HepG2 (cell line): ENCODE measurements at regions not wholly inside any gene's neighbourhood (a gene's known extent, or its start where the extent isn't known, plus 50 kb on each side); places are given as distances from the start of the nearest gene placed in this dataset.

Experiments used
- ATAC-seq: fragments of 200-7000 bp; cut with Tn5 transposase; 3 replicates; pipeline ENCODE4 v1.9.1; 2020; ENCODE audit warnings: mild to moderate bottlenecking, moderate library complexity
- BruUV-seq: library from RNA; stranded (reverse); fragments of 400-500 nt; replicated peaks from 2 replicates; lab custom pipeline; 2021; lab: Mats Ljungman, UMichigan
- CTCF ChIA-PET: fragments of 300-600 bp; formaldehyde crosslinking; extraction: SDS; loops from one replicate; lab custom pipeline; 2021; ENCODE audit warnings: low total read pairs, inconsistent platforms, low intra/inter-chr PET ratio; lab: Yijun Ruan, JAX
- POLR2A ChIA-PET: fragments of 350-600 bp; sonication (Branson Sonifier 250); formaldehyde crosslinking; loops from one replicate; lab custom pipeline; 2020; ENCODE audit warnings: antibody characterized with exemption, inconsistent platforms; lab: Yijun Ruan, JAX
- DNase-seq: peaks from one replicate; pipeline ENCODE4 v3.0.0-alpha.2; 2015; ENCODE audit warnings: low spot score
- FAIRE-seq: peaks from 3 replicates; lab custom pipeline; 2011; peaks lifted over from hg19 to GRCh38; lab: Jason Lieb, UNC
- H2AFZ ChIP-seq: one replicate; pipeline ENCODE4 v1.6.1; 2011; ENCODE audit warnings: low read length, inconsistent platforms
- H3K27ac ChIP-seq: fragments of 300-600 bp; 3 replicates; pipeline ENCODE4 v1.8.0; 2011; ENCODE audit warnings: mixed run types, mild to moderate bottlenecking, mixed read lengths, low read length, inconsistent platforms; ENCODE audit not compliant: insufficient read depth; ENCODE audit errors: extremely low read length
- H3K27me3 ChIP-seq, 2 experiments: fragments of 200-600 bp in 1 of 2; 2 replicates in 1 of 2; 3 replicates in 1 of 2; pipeline versions ENCODE4 v1.6.0 to v1.8.0; 2011; ENCODE audit warnings: low read length in 2 of 2, mild to moderate bottlenecking in 2 of 2, moderate library complexity in 2 of 2, inconsistent platforms in 1 of 2; ENCODE audit not compliant: insufficient read depth in 2 of 2, control insufficient read depth in 1 of 2
- H3K36me3 ChIP-seq, 2 experiments: fragments of 200-600 bp in 1 of 2; replicated peaks in 1 of 2; 2 replicates in 1 of 2; 3 replicates in 1 of 2; pipeline versions ENCODE4 v1.5.1 to v1.8.0; 2011; ENCODE audit warnings: low read length in 2 of 2, inconsistent platforms in 1 of 2; ENCODE audit not compliant: insufficient read depth in 2 of 2, control insufficient read depth in 1 of 2
- H3K4me1 ChIP-seq: 2 replicates; pipeline ENCODE4 v1.5.1; 2012; ENCODE audit warnings: low read length, inconsistent platforms; ENCODE audit not compliant: insufficient read depth
- H3K4me2 ChIP-seq: 2 replicates; pipeline ENCODE4 v1.6.0; 2011; ENCODE audit warnings: low read depth, low read length, inconsistent platforms
- H3K4me3 ChIP-seq, 3 experiments: fragments of 200-600 bp in 1 of 3; sonication (generic), shearing (Covaris generic) in 1 of 3; replicated peaks in 1 of 3; 2 replicates each; pipeline ENCODE4 v1.5.1; 2011 to 2016; ENCODE audit warnings: low read length in 3 of 3, inconsistent platforms in 2 of 3, low read depth in 2 of 3, mild to moderate bottlenecking in 2 of 3, control low read depth in 1 of 3, mixed read lengths in 1 of 3; ENCODE audit not compliant: insufficient read depth in 1 of 3
- H3K79me2 ChIP-seq: one replicate; pipeline ENCODE4 v1.6.1; 2011; ENCODE audit warnings: low read length, inconsistent platforms; ENCODE audit not compliant: insufficient read depth
- H3K9ac ChIP-seq: 2 replicates; pipeline ENCODE4 v1.6.0; 2011; ENCODE audit warnings: mild to moderate bottlenecking, low read depth, low read length, inconsistent platforms; ENCODE audit not compliant: insufficient read depth
- H3K9me3 ChIP-seq: 2 replicates; pipeline ENCODE4 v1.5.1; 2012; ENCODE audit warnings: mild to moderate bottlenecking, low read length
- H4K20me1 ChIP-seq: 2 replicates; pipeline ENCODE4 v1.6.0; 2011; ENCODE audit warnings: inconsistent platforms, mild to moderate bottlenecking, low read length, moderate library complexity; ENCODE audit not compliant: insufficient read depth
- DRAP1 ChIP-seq: IDR thresholded peaks from 2 replicates; pipeline ENCODE4 v1.6.1; 2016; ENCODE audit warnings: missing genetic modification reagents, missing compliant biosample characterization
- FOXP1 ChIP-seq, 2 experiments: fragments of 450-650 bp in 1 of 2; IDR thresholded peaks; 2 replicates each; pipeline ENCODE4 v1.6.1; 2017 to 2018; ENCODE audit warnings: antibody characterized with exemption in 1 of 2
- HOXA7 ChIP-seq: sonication (generic); formaldehyde crosslinking; IDR thresholded peaks from 2 replicates; pipeline ENCODE4 v1.8.1; 2022; ENCODE audit warnings: mild to moderate bottlenecking, missing genetic modification reagents, moderate library complexity
- NKX3-1 ChIP-seq: sonication (generic); formaldehyde crosslinking; IDR thresholded peaks from 2 replicates; pipeline ENCODE4 v1.5.0; 2020; ENCODE audit warnings: missing genetic modification reagents
- PRMT3 ChIP-seq: sonication (generic); formaldehyde crosslinking; IDR thresholded peaks from 2 replicates; pipeline ENCODE4 v1.8.1; 2022; ENCODE audit warnings: low read depth, mild to moderate bottlenecking, moderate library complexity, missing genetic modification reagents, borderline replicate concordance
- U2AF1 ChIP-seq: fragments of 200-400 bp; formaldehyde crosslinking; optimal IDR thresholded peaks from 2 replicates; pipeline ENCODE3; 2017; ENCODE audit warnings: mild to moderate bottlenecking, low read depth, low read length
- ZNF296 ChIP-seq: sonication (generic); formaldehyde crosslinking; conservative IDR thresholded peaks from 2 replicates; pipeline ENCODE4 v1.5.0; 2020; ENCODE audit warnings: mild to moderate bottlenecking, missing genetic modification reagents
- ZNF546 ChIP-seq: sonication (generic); formaldehyde crosslinking; conservative IDR thresholded peaks from 2 replicates; pipeline ENCODE4 v1.8.1; 2023; ENCODE audit warnings: mild to moderate bottlenecking, missing genetic modification reagents
- ZNF567 ChIP-seq: sonication (generic); formaldehyde crosslinking; IDR thresholded peaks from 2 replicates; pipeline ENCODE4 v1.8.1; 2023; ENCODE audit warnings: mild to moderate bottlenecking, missing genetic modification reagents, borderline replicate concordance
- ZNF639 ChIP-seq: conservative IDR thresholded peaks from 2 replicates; pipeline ENCODE4 v1.6.1; 2018; ENCODE audit warnings: missing genetic modification reagents
- ZNF879 ChIP-seq: sonication (generic); formaldehyde crosslinking; IDR thresholded peaks from 2 replicates; pipeline ENCODE4 v1.8.1; 2023; ENCODE audit warnings: missing genetic modification reagents
- ZSCAN25 ChIP-seq: sonication (generic); formaldehyde crosslinking; IDR thresholded peaks from 2 replicates; pipeline ENCODE4 v1.8.0; 2022; ENCODE audit warnings: mild to moderate bottlenecking, missing genetic modification reagents
- WGBS: methylation state at CpG from one replicate; pipeline ENCODE4 v1.1.6; 2017; ENCODE audit warnings: low lambda C conversion rate; 5-methylcytosine and 5-hydroxymethylcytosine counted together
- in situ Hi-C: cut with HindIII; loops from 2 replicates; pipeline ENCODE4 v1.10.0; 2017; ENCODE audit warnings: low pct_unique_long_range_greater_than_20kb; ENCODE audit not compliant: extremely low pct_ligation_motif_present
- intact Hi-C: fragments of 100-400 bp; cut with micrococcal nuclease; formaldehyde crosslinking; loops from one replicate; pipeline ENCODE4 v1.10.0; 2022; ENCODE audit not compliant: unreplicated experiment

- no peaks in the 10 kb centered on the region; a peak in 2 of 5 replicates for H3K27me3 ChIP-seq
- CTCF ChIA-PET = no interaction called here
- in situ Hi-C loops = no loop called here
- H3K36me3 ChIP-seq = no peaks in the 10 kb centered on the region
- POLR2A ChIA-PET = no interaction called here
- no peak overlapping the region for H3K4me2 ChIP-seq
- H3K79me2 ChIP-seq = no peaks in the 10 kb centered on the region
- BruUV-seq = no TSS peak
- ATAC-seq (no peak), DNase-seq (no peak), FAIRE-seq (no peak)
- H4K20me1 ChIP-seq = no peaks in the 10 kb centered on the region
- H3K27ac ChIP-seq = no peak overlapping the region
- intact Hi-C loops = no loop called here
- H3K4me1 ChIP-seq = no peaks in the 10 kb centered on the region
- 4% methylated on average over 8 of the region's 8 CpGs for WGBS
- H3K4me3 ChIP-seq = no peak overlapping the region
- no peak overlapping the region for H3K9ac ChIP-seq
- H3K9me3 ChIP-seq = no peaks in the 10 kb centered on the region
- no peak for TF ChIP-seq HOXA7 (CRISPR knock-in tag)
- no peak for TF ChIP-seq ZNF296 (CRISPR knock-in tag)
- no peak for TF ChIP-seq U2AF1
- TF ChIP-seq PRMT3 = no peak
- TF ChIP-seq ZNF639 (CRISPR knock-in tag) = no peak
- TF ChIP-seq NKX3-1 (CRISPR knock-in tag) = no peak
- TF ChIP-seq ZNF567 (CRISPR knock-in tag) = no peak
- no peak for TF ChIP-seq ZNF879 (CRISPR knock-in tag)
- no peak for TF ChIP-seq FOXP1 (IDR thresholded peaks at IDR 0.05)
- no peak for TF ChIP-seq FOXP1 (CRISPR knock-in tag; IDR thresholded peaks at IDR 0.05)
- TF ChIP-seq ZSCAN25 (CRISPR knock-in tag) = no peak
- no peak for TF ChIP-seq DRAP1 (CRISPR knock-in tag)
- TF ChIP-seq ZNF546 (CRISPR knock-in tag) = no peak
- no peak overlapping the region for H2AFZ ChIP-seq
These were observed 165.8 kb upstream of the EPB41L3 start for GRCh38 chr18:5709476-5710095.
